Activated CD4-positive, alpha-beta T cell treated with anti-CD3 and anti-CD28 coated beads, Interleukin-2, amount 50 U/mL, for 48 hours (primary cell): ENCODE measurements at regions not wholly inside any gene's neighbourhood (a gene's known extent, or its start where the extent isn't known, plus 50 kb on each side); places are given as distances from the start of the nearest gene placed in this dataset.
"Not testable (repeated sequence)": the region's sequence is repeated elsewhere in the genome, so short reads cannot be mapped to it uniquely, and the experiment has no call there.

ENCODE experiments used
- DNase-seq, 2 experiments: peaks; one replicate each; pipeline ENCODE4 v3.0.0-alpha.2; 2020

- DNase-seq, result no peak
Observed at GRCh38 chr11:110347660-110348059, 51.2 kb upstream of the RDX start.

DNA sequence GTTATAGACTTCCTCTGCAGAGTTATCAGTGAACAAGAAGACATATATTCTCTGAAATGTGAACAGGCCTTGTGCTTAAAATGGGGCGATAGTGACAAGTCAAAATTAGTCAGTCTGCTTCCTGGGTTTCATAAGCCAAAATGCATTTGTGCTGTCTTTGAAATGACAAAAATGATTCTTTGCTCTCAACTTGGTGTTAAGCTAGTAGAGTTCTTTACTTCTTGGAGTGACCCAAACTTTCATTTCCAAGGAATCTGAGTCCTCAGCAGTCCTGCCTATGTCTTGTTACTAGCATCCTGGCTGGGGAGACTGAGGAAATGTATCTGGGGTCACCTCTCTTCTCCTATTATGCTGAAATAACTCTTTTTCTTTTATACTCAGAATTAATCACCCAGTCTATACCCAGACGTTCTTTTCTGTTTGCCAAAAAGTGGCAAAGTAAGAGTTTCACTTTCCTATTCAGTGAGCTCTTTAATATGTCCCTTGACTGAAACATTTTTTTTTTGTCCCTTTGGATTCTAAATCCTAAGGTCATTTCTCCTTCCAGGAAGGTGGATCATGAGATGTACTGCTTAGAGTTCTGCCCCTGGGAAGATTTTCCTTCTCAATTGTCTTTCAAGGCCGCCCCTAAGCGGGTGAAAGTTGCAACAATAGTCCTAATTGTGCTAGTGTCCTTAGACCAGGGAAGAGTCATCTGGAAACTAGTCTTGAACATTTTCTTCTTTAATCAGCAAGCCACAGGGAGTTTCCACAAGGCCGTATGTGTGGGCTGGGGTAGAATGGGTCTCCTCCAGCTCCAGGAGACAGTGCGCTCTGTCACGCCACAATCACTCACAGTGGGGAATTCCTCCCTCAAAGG lies 53.0 kb upstream of the RDX start:
- DNase-seq, result peak; percentile 79 to 87

GRCh38 chr11:110349997-110350383 lies 53.6 kb upstream of the RDX start:
- DNase-seq, result not testable (repeated sequence)

GRCh38 chr11:110355011-110355744 lies 58.8 kb upstream of the RDX start:
- no peak for DNase-seq

GRCh38 chr11:110356762-110357671 lies 60.6 kb upstream of the RDX start:
- no peak for DNase-seq

GRCh38 chr11:110358336-110358735 lies 61.9 kb upstream of the RDX start:
- DNase-seq, result no peak

DNA sequence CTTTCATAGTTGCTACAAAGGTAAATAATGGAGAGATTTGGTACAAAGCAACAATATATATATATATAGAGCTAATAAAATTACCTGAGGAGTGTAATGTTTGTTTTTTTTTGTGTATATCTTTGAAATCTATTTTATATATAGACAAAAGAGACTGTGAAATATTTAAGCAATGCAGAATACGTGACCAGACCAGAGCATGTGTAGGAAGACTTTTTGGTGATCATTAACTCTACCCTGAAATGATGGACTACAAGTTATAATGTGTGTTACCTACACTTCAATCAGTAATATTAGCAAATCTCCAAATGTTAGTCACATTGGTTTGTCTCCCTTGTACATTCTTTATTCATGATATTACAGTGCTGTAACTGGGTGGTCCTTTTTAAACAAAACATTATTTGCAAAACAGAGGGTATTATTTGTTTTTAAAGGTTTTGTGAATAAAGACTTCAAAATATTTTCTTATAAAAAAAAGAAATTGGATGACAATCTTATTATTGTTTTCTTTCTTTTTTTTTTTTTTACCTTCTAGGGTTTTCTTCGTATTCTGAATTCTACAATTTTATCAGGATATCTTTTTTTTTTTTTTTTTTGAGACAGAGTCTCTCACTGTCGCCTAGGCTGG lies 64.5 kb upstream of the RDX start:
- DNase-seq, result not testable (repeated sequence)

DNA sequence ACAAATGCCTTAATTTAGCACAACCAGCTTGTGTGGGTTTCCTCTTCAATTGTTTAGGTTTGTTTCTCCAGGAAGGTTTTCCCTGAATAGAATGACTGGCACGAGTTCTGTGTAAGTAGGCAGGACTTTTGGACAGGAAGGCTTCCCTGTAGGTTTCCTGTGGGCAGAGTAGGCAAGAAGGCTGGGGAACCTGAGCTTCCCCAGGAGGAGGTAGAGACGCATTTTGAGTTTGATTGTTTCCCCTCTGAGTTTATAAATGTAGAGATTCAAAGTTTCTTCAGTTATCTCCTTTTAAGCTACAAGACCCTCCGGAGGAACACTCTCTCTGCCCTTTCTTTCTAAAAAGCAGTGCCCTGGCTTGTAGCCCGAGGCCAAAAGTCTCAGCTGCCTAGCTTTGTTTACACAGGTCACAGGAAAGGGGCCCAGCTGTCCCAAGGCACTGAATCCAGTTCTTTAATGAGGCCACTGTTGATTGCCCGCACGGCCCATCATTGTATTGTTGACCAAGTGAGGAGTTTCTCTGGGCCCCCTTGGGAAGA lies 66.6 kb upstream of the RDX start:
- DNase-seq, result no peak

DNA sequence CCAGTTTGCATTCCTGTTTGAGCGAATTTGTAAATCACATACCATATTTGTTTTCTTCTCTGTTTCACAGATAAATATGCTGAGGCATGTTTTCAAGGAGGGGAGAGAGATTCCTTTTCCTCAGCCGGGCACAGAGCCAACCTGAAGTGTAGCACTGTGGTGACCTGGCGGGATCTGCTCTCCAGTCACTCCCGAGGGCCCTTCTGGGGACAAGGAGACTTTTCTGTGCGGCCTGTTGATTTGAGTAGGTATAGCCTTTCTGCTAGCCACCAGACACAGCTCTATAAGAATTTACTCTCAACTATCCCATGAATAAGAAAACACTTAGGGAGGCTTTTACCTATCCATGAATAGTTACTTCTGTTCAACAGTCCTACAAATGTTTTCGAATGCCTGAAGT lies 63.5 kb upstream of the FDX1 start:
- DNase-seq, result no peak

GRCh38 chr11:110367571-110367970 lies 62.2 kb upstream of the FDX1 start:
- no peak for DNase-seq

DNA sequence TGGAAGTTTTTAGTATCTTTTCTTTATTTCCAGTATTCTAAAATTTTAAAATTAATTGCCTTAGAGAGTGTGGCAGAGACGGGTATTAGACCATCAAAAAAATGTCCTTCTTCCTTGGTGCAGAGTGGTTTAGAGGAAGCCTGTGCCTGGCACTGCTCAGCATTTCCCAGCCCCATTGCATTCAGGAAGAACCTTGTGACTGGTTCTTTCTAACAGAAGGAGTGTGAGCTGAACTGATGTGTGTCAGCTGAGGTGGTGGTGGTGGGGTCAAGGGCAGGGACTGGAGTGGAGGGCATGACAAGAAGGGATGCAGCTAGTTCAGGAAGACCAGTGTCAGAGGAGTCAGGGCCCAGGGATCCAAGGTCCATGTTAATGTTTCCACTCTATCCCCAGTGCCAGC lies 58.7 kb upstream of the FDX1 start:
- DNase-seq, result no peak

GRCh38 chr11:110373051-110373702 lies 56.6 kb upstream of the FDX1 start:
- DNase-seq, result peak in 1 of 2 experiments; percentile 49

GRCh38 chr11:110374921-110375320 lies 54.8 kb upstream of the FDX1 start:
- DNase-seq, result no peak

GRCh38 chr11:110375351-110375750 lies 54.4 kb upstream of the FDX1 start:
- DNase-seq, result no peak

DNA sequence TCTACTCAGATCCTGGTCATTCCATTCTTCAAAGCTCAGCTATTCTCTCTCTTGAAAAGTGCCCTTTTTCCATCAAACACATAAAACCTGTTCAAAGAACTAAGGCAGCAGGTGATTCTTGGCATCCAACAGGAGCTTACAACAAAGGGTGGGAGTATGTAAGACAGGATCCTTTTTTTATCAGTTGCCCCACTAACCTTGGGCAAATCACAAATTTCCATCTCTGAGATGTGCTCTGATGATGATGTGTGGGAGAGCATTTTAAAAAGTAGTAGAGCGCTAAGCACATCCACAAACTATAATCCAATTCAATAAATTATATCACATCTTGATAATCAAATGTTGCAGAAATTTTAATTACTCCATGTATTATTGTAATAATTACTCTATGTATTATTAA lies 53.7 kb upstream of the FDX1 start:
- DNase-seq, result no peak

- DNase-seq, result peak; percentile 19 to 36
Observed at GRCh38 chr11:110376711-110377324, 52.9 kb upstream of the FDX1 start.

DNA sequence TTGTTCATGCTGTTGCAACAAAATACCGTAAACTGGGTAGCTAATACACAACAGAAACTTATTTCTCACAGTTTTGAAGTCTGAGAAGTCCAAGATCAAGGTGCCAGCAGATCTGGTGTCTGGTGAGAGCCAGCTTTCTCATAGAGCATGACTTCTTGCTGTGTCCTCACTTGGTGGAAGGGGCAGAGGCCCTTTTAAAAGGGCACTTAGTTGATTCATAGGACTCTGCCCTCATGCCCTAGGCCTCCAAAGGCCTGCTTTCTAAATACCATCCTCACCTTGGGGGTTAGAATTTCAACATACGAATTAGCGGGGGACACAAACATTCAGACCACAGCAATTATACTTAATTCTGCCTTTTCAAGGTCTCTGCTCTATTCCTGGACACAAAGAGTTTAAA lies 52.3 kb upstream of the FDX1 start:
- DNase-seq, result no peak

DNA sequence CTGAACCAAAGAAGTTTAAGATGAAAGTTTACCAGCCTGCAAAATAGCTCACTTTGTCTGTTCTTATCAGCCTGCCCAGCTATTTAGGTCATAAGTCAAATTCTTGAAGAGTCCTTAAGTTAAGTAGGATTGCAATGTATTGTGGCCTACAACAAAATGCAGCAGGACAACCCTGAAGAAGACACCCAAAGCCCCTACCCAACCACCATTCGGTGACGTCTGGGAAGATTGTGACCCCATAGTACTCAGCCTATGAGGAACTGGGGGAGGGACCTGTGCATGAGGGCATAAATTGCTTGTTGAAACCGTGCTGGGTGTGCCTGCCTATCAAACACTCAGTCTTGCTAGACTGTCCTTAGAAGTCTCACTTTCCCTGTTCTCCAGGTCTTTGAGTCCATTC lies 50.5 kb upstream of the FDX1 start:
- DNase-seq, result no peak

GRCh38 chr11:110379936-110380335 lies 49.8 kb upstream of the FDX1 start:
- no peak for DNase-seq
